Fibroblast of lung (primary cell): ENCODE measurements at regions not wholly inside any gene's neighbourhood (a gene's known extent, or its start where the extent isn't known, plus 50 kb on each side); places are given as distances from the start of the nearest gene placed in this dataset.

ENCODE experiments used
- DNase-seq, 2 donors: peaks; one replicate each; pipeline versions ENCODE4 v3.0.0 to v3.0.0-alpha.2; 2010; ENCODE audit warnings: low read depth in 2 of 2
- H2AFZ ChIP-seq: 2 replicates; pipeline ENCODE4 v1.5.1; 2012; ENCODE audit warnings: low read length, control low read depth, inconsistent platforms
- H3K27ac ChIP-seq: 2 replicates; pipeline ENCODE4 v1.5.1; 2011; ENCODE audit warnings: low read length, control low read depth; ENCODE audit not compliant: insufficient read depth
- H3K27me3 ChIP-seq: 2 replicates; pipeline ENCODE4 v1.5.1; 2011; ENCODE audit warnings: mild to moderate bottlenecking, low read length; ENCODE audit not compliant: control insufficient read depth, insufficient read depth
- H3K36me3 ChIP-seq: 2 replicates; pipeline ENCODE4 v1.5.1; 2011; ENCODE audit warnings: low read length; ENCODE audit not compliant: control insufficient read depth, insufficient read depth
- H3K4me1 ChIP-seq: 2 replicates; pipeline ENCODE4 v1.5.1; 2011; ENCODE audit warnings: low read length; ENCODE audit not compliant: control insufficient read depth, insufficient read depth; ENCODE audit errors: extremely low read depth
- H3K4me2 ChIP-seq: 2 replicates; pipeline ENCODE4 v1.5.1; 2011; ENCODE audit warnings: low read length, control low read depth; ENCODE audit not compliant: insufficient read depth; ENCODE audit errors: extremely low read depth
- H3K4me3 ChIP-seq, 4 experiments: fragments of 200-600 bp in 1 of 4; sonication (generic) in 1 of 4; replicated peaks in 1 of 4; 2 replicates each; pipeline ENCODE4 v1.5.1; 2011 to 2016; ENCODE audit warnings: low read length in 4 of 4, low read depth in 3 of 4, mild to moderate bottlenecking in 3 of 4, control low read depth in 2 of 4, inconsistent platforms in 1 of 4, mixed read lengths in 1 of 4; ENCODE audit not compliant: insufficient read depth in 1 of 4; ENCODE audit errors: control extremely low read depth in 1 of 4
- H3K79me2 ChIP-seq: 2 replicates; pipeline ENCODE4 v1.5.1; 2012; ENCODE audit warnings: mild to moderate bottlenecking, low read length, inconsistent platforms; ENCODE audit not compliant: control insufficient read depth, insufficient read depth
- H3K9ac ChIP-seq: 2 replicates; pipeline ENCODE4 v1.5.1; 2011; ENCODE audit warnings: mild to moderate bottlenecking, low read length, control low read depth; ENCODE audit not compliant: insufficient read depth
- H3K9me3 ChIP-seq: 2 replicates; pipeline ENCODE4 v1.5.1; 2012; ENCODE audit warnings: low read depth, low read length; ENCODE audit not compliant: control insufficient read depth, insufficient read depth
- H4K20me1 ChIP-seq: 2 replicates; pipeline ENCODE4 v1.5.1; 2011; ENCODE audit warnings: low read length; ENCODE audit not compliant: control insufficient read depth, insufficient read depth; ENCODE audit errors: extremely low read depth
- CTCF ChIP-seq, 2 donors: IDR thresholded peaks in 1 of 2; conservative IDR thresholded peaks in 1 of 2; 1 replicate in 1 of 2; 2 replicates in 1 of 2; pipeline ENCODE4 v1.5.1; 2011 to 2012; ENCODE audit warnings: low read length in 2 of 2, control low read depth in 1 of 2, inconsistent platforms in 1 of 2, low read depth in 1 of 2, mild to moderate bottlenecking in 1 of 2
- EZH2 ChIP-seq: IDR thresholded peaks from 2 replicates; pipeline ENCODE4 v1.5.1; 2012; ENCODE audit warnings: low read length, control low read depth, mild to moderate bottlenecking; ENCODE audit errors: missing control alignments

GRCh38 chr11:98545544-98546175 lies 475.1 kb upstream of the CNTN5 start:
- no peak for TF ChIP-seq CTCF (conservative IDR thresholded peaks at IDR 0.05 in 1 of 2, IDR thresholded peaks at IDR 0.05 in 1 of 2; ENCODE audit: low read depth in 1 of 2, low read length in 2 of 2)
- Histone ChIP-seq H3K4me1 (no peaks in the 10 kb centered on the region), H4K20me1 (no peaks in the 10 kb centered on the region), H3K36me3 (no peaks in the 10 kb centered on the region), H3K4me2 (no peak overlapping the region), H3K9ac (no peak overlapping the region), H3K4me3 (no peak overlapping the region), H3K9me3 (no peaks in the 10 kb centered on the region), H3K27ac (no peak overlapping the region), H3K27me3 (no peaks in the 10 kb centered on the region), H3K79me2 (no peaks in the 10 kb centered on the region), H2AFZ (no peak overlapping the region)
- DNase-seq: no peak

DNA sequence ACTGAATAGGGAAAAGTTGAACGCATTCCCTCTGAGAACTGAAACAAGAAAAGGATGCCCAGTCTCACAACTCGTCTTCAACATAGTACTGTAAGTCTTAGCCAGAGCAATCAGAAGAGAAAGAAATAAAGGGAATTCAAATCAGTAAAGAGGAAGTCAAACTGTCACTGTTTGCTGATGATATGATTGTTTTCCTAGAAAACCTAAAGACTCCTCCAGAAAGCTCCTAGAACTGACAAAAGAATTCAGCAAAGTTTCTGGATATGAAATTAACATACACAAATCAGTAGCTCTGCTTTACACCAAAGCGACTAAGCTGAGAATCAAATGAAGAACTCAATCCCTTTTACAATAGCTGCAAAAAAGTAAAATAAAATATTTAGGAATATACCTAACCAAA lies 471.2 kb upstream of the CNTN5 start:
- H3K9ac ChIP-seq: no peak overlapping the region
- no peak overlapping the region for H3K4me2 ChIP-seq
- H4K20me1 ChIP-seq: no peaks in the 10 kb centered on the region
- TF ChIP-seq EZH2: no peak
- no peak for TF ChIP-seq CTCF (conservative IDR thresholded peaks at IDR 0.05 in 1 of 2, IDR thresholded peaks at IDR 0.05 in 1 of 2; ENCODE audit: low read depth in 1 of 2, low read length in 2 of 2)
- no peak overlapping the region for H2AFZ ChIP-seq
- no peak overlapping the region for H3K27ac ChIP-seq
- no peaks in the 10 kb centered on the region for H3K9me3 ChIP-seq
- no peaks in the 10 kb centered on the region for H3K27me3 ChIP-seq
- H3K4me1 ChIP-seq: no peaks in the 10 kb centered on the region
- no peak for DNase-seq
- no peak overlapping the region for H3K4me3 ChIP-seq
- H3K36me3 ChIP-seq: no peaks in the 10 kb centered on the region
- no peaks in the 10 kb centered on the region for H3K79me2 ChIP-seq

DNA sequence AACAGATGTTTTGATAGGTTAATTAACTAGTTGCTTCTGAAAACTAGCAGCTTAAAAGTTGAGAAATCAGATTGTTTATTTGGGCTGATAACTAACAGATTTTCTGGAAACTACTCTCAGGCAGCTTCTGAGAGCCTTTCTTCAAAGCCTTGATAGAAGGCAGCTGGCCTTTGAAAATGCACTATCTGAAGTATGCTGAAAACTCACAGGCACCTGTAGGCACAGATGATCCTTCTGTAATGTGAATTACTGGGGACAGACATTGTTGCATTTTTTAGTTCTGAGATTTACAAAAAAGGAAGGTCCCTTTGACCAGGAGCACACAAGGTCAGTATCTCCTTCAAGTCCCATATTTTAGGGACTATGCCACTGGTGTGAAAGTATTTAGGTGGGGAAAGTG lies 460.8 kb upstream of the CNTN5 start:
- Histone ChIP-seq H3K4me2 (no peak overlapping the region), H3K27ac (no peak overlapping the region), H3K79me2 (no peaks in the 10 kb centered on the region), H3K4me1 (no peaks in the 10 kb centered on the region), H4K20me1 (no peaks in the 10 kb centered on the region), H3K9ac (no peak overlapping the region), H3K9me3 (no peaks in the 10 kb centered on the region), H2AFZ (no peak overlapping the region), H3K27me3 (no peaks in the 10 kb centered on the region), H3K4me3 (no peak overlapping the region), H3K36me3 (no peaks in the 10 kb centered on the region)
- no peak for DNase-seq
- TF ChIP-seq CTCF (conservative IDR thresholded peaks at IDR 0.05 in 1 of 2, IDR thresholded peaks at IDR 0.05 in 1 of 2; ENCODE audit: low read depth in 1 of 2, low read length in 2 of 2) (no peak), EZH2 (no peak)
